DOHH2 (cell line): ENCODE measurements at regions not wholly inside any gene's neighbourhood (a gene's known extent, or its start where the extent isn't known, plus 50 kb on each side); places are given as distances from the start of the nearest gene placed in this dataset.

Source experiments
- H3F3A ChIP-seq: fragments of 200-600 bp; sonication (generic), shearing (Covaris generic); 2 replicates; pipeline ENCODE4 v1.6.0; 2016; ENCODE audit warnings: antibody characterized with exemption, mild to moderate bottlenecking; ENCODE audit not compliant: control insufficient read depth, insufficient read depth
- H3K27ac ChIP-seq: fragments of 200-600 bp; sonication (generic); 2 replicates; pipeline ENCODE4 v1.5.1; 2014; ENCODE audit warnings: low read depth, mild to moderate bottlenecking, low read length, moderate library complexity
- H3K27me3 ChIP-seq: fragments of 200-600 bp; sonication (generic); 2 replicates; pipeline ENCODE4 v1.6.1; 2014; ENCODE audit warnings: mild to moderate bottlenecking, low read length, mixed read lengths; ENCODE audit not compliant: control insufficient read depth
- H3K36me3 ChIP-seq: fragments of 200-600 bp; sonication (generic); 2 replicates; pipeline ENCODE4 v1.6.1; 2014; ENCODE audit warnings: mild to moderate bottlenecking, low read length, moderate library complexity, mixed read lengths; ENCODE audit not compliant: control insufficient read depth
- H3K4me1 ChIP-seq: fragments of 200-600 bp; sonication (generic); 2 replicates; pipeline ENCODE4 v1.6.1; 2014; ENCODE audit warnings: mild to moderate bottlenecking, low read length, mixed read lengths; ENCODE audit not compliant: control insufficient read depth
- H3K4me2 ChIP-seq: fragments of 200-600 bp; sonication (generic); 2 replicates; pipeline ENCODE4 v1.6.0; 2014; ENCODE audit warnings: mild to moderate bottlenecking, low read length, moderate library complexity
- H3K4me3 ChIP-seq: fragments of 200-600 bp; sonication (generic); 2 replicates; pipeline ENCODE4 v1.5.1; 2014; ENCODE audit warnings: mild to moderate bottlenecking, low read length, mixed read lengths
- H3K79me2 ChIP-seq: fragments of 200-600 bp; sonication (generic); 2 replicates; pipeline ENCODE4 v1.6.1; 2014; ENCODE audit warnings: mild to moderate bottlenecking, low read length, mixed read lengths; ENCODE audit not compliant: control insufficient read depth
- H3K9me2 ChIP-seq: fragments of 200-600 bp; sonication (generic); replicated peaks from 2 replicates; pipeline ENCODE4 v1.6.1; 2014; ENCODE audit warnings: mild to moderate bottlenecking, low read length, mixed read lengths; ENCODE audit not compliant: control insufficient read depth
- H3K9me3 ChIP-seq: fragments of 200-600 bp; sonication (generic); 2 replicates; pipeline ENCODE4 v1.6.1; 2014; ENCODE audit warnings: antibody characterized with exemption, low read length, mixed read lengths; ENCODE audit not compliant: control insufficient read depth, insufficient read depth
- H4K20me1 ChIP-seq: fragments of 200-600 bp; sonication (generic); 2 replicates; pipeline ENCODE4 v1.6.0; 2014; ENCODE audit warnings: low read depth, mild to moderate bottlenecking, antibody characterized with exemption, low read length, moderate library complexity; ENCODE audit not compliant: control insufficient read depth, insufficient read depth
- CTCF ChIP-seq: fragments of 200-600 bp; sonication (generic); IDR thresholded peaks from one replicate; pipeline ENCODE4 v1.5.1; 2014; ENCODE audit warnings: antibody characterized with exemption, mild to moderate bottlenecking, low read depth, low read length; ENCODE audit not compliant: poor library complexity, severe bottlenecking
- EZH2phosphoT487 ChIP-seq: fragments of 200-600 bp; sonication (generic); IDR thresholded peaks from 2 replicates; pipeline ENCODE4 v1.6.1; 2017; ENCODE audit warnings: borderline replicate concordance, mild to moderate bottlenecking, antibody characterized with exemption, low read length, moderate library complexity, mixed read lengths

GRCh38 chr10:79004311-79004710, 64.5 kb upstream of the ZMIZ1 start:
- Histone ChIP-seq H3K27me3 (peaks cover 73% of the 10 kb centered on the region), H3K4me3 (no peak overlapping the region), H3K4me1 (peaks cover 7% of the 10 kb centered on the region; the same call in 1 of the 2 replicates), H3K27ac (no peak overlapping the region), H4K20me1 (no peaks in the 10 kb centered on the region), H3K9me3 (no peaks in the 10 kb centered on the region), H3K4me2 (no peak overlapping the region), H3K36me3 (no peaks in the 10 kb centered on the region), H3K9me2 (no peaks in the 10 kb centered on the region), H3K79me2 (no peaks in the 10 kb centered on the region), H3F3A (no peaks in the 10 kb centered on the region)
- TF ChIP-seq CTCF (no peak), EZH2phosphoT487 (no peak)

- Histone ChIP-seq H4K20me1 (no peaks in the 10 kb centered on the region), H3K4me1 (peaks cover 8% of the 10 kb centered on the region; the same call in 1 of the 2 replicates), H3K4me3 (no peak overlapping the region), H3K9me3 (no peaks in the 10 kb centered on the region), H3K9me2 (no peaks in the 10 kb centered on the region), H3K27me3 (peaks cover 64% of the 10 kb centered on the region), H3K27ac (no peak overlapping the region), H3K79me2 (no peaks in the 10 kb centered on the region), H3F3A (no peaks in the 10 kb centered on the region), H3K4me2 (no peak overlapping the region), H3K36me3 (no peaks in the 10 kb centered on the region)
- TF ChIP-seq EZH2phosphoT487 (no peak), CTCF (no peak)
Measured at GRCh38 chr10:79005126-79005810, 63.5 kb upstream of the ZMIZ1 start.

- no peaks in the 10 kb centered on the region for H3F3A ChIP-seq
- H3K27ac ChIP-seq, result no peak overlapping the region
- no peaks in the 10 kb centered on the region for H3K36me3 ChIP-seq
- peaks cover 25% of the 10 kb centered on the region for H3K4me1 ChIP-seq
- no peaks in the 10 kb centered on the region for H3K79me2 ChIP-seq
- H3K9me3 ChIP-seq, result no peaks in the 10 kb centered on the region
- H4K20me1 ChIP-seq, result no peaks in the 10 kb centered on the region
- TF ChIP-seq EZH2phosphoT487, result no peak
- TF ChIP-seq CTCF, result no peak
- H3K9me2 ChIP-seq, result no peaks in the 10 kb centered on the region
- H3K4me2 ChIP-seq, result no peak overlapping the region
- H3K4me3 ChIP-seq, result no peak overlapping the region
- H3K27me3 ChIP-seq, result peaks cover 46% of the 10 kb centered on the region
Measured at GRCh38 chr10:79007018-79007417, 61.7 kb upstream of the ZMIZ1 start.
